ENCODE measurements at regions not wholly inside any gene's neighbourhood (a gene's known extent, or its start where the extent isn't known, plus 50 kb on each side); places are given as distances from the start of the nearest gene placed in this dataset.

DNA sequence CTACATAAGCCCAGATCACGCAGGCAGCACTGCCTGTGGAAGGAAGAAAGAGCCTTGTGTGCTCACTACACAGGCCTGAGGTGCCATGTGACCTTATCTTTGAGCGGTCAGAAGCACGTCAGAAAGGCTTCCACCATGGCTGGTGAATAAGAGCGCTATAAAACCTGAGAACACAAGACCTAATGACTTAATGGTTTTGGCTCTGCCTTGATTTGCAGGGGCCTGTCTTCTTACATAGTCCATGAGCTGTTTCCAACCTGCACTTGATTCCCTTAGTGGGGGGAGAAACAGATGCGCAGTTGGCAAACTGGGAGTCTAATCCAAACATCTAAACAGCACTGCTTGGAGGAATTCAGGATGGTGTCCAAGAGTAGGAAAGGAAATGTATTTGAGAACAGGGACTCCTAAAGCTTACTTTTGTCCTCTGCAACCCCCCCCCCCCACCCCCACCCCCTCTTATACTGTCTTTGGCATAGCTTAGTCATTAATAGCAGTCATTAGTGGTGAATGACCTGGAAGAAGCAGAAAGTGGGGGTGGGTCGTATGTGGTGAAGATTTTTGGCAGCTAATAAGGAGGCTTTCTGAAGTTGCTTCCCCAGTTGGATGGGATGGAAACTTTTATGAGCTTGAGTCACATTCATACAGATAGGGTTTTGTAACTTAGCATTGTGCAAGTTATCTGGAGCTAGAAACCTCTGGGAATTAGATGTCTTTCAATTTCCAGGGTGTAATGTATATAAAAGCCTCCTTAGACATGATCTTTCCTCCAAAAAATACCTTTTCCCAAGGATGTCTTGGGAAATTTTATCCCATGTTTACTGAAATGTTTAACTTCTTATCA lies 454.1 kb downstream of the MEIS1 start:
- no peak for DNase-seq

GRCh38 chr2:66889632-66889882 lies 454.6 kb downstream of the MEIS1 start:
- no peak for DNase-seq

- no peak for DNase-seq
These were observed 455.3 kb downstream of the MEIS1 start for GRCh38 chr2:66890166-66890742.

DNA sequence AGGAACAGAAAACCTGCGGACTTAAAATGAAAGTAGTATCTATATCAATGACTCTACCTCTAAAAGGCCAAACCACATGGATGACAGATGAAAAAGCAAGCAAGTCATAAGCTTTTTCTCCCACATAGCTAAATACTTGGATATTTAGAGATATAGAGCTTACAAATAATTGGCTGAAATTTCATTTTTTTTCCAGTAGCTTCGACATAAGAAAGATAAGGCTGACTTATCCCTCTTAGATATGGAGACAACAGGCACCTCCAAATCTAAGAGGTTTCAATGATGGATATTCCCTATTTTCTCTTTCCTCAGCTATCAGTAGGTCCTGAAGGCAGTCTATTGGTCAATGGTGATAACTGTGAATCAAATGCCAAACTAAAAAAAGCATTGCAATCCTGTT lies 460.3 kb downstream of the MEIS1 start:
- DNase-seq, result no peak

- no peak for DNase-seq
These were observed 461.2 kb downstream of the MEIS1 start for GRCh38 chr2:66896131-66896530.

DNA sequence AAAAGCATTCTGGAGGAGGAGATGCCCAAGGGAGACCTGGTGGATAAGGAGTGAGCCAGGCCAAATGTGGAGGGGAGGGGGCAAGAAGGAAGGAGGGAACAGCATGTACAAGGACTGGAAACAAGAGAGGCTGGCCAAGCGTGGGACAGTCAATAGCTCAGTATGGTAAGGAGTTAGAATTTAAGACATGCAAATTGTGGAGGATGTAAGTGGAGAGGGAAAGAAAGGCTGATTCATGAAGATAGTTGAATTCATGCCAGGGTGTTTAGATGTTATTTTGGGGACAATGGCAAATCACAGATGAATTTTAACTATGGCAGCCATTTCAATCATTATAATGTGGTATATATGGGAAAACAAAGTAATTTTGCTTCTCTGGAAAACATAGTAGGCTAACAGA lies 462.3 kb downstream of the MEIS1 start:
- DNase-seq, result peak in 1 of 56 donors; percentile 0

DNA sequence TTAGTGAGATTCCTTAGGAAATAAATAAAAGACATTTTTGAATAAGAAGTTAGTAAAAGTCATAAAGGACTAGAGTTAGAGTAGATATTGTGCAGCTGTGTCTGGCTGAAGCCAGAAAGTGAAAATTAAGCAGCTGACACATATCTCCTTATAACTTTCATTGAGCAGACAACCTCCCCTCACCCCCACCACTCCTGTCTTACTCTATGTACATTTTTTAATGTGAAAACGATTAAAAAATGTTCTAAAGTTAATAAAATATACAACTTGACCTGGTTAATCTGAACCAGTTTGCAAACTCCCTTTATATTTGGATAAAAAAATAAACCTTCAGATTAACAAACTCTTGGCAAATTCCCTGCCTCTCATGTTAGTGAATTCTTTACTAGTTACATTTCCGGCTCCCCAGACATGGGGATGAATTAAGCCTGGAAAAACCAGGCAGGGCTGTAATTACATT lies 462.8 kb downstream of the MEIS1 start:
- DNase-seq, result no peak

DNA sequence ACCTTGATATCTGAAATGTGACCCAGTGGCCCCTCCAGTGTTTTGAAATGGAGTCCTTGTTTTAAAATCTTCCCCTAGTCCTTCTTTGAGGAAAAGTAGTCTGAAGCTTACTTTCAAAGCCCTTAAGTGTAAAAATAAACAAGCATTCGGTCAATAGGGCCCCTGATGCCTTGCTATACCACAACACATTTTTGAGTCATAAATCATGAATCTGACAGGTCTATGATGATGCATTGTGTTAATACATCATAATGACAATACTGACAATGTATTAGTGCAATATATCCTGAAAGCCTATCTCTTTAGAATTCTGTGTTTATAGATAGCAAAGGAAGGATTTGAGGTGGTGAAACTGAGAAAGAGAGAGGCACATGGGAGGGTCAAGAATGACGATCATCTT lies 464.2 kb downstream of the MEIS1 start:
- DNase-seq, result no peak

DNA sequence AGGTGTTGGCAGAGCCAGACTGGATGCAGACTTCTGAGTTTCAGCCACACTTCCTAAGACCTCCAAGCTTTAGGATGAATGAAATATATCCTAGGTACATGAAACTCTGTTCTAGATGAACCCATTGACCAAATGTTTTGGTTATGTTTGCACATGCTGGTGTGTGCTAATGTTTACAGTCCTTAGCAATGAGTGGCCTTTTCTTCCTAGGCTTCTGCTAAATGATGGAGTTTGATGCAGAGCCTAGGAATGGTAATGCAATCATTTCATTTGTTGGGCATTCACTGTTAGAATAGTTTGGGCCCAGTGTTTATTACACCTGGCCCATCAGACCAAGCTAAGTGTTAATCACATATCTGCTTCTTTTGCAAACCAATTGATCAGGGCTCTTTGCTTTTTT lies 464.7 kb downstream of the MEIS1 start:
- no peak for DNase-seq

- DNase-seq, result no peak
These were observed 466.4 kb downstream of the MEIS1 start for GRCh38 chr2:66901344-66901743.

GRCh38 chr2:66903183-66903582 lies 468.3 kb downstream of the MEIS1 start:
- DNase-seq, result no peak

- no peak for DNase-seq
These were observed 469.0 kb downstream of the MEIS1 start for GRCh38 chr2:66903745-66904465.

- no peak for DNase-seq
These were observed 480.3 kb downstream of the MEIS1 start for GRCh38 chr2:66915237-66915636.

GRCh38 chr2:66919286-66919685 lies 477.8 kb upstream of the ETAA1 start:
- no peak for DNase-seq

GRCh38 chr2:66920415-66920814 lies 476.7 kb upstream of the ETAA1 start:
- DNase-seq, result no peak

DNA sequence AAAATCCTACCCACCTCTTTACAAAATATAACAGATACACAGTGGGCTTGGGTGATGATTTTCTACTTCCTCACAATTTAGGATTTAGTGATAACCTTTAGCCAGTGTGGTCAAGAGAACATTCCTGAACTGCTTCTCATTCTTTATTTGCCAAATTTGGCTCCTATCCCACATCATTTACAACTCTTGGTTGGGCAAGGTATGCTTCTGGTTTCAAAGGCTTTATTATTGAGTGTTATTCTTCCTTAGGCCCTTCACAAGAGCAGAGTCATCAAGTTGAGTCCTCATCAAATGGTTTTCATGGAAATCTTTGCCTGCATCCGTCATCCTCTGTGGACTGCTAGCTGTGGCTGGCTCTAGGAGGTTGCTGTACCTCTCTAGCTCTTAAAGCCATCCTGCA lies 472.0 kb upstream of the ETAA1 start:
- DNase-seq, result no peak

- no peak for DNase-seq
These were observed 470.5 kb upstream of the ETAA1 start for GRCh38 chr2:66926594-66927112.

GRCh38 chr2:66929632-66930338 lies 467.3 kb upstream of the ETAA1 start:
- peak in 1 of 56 donors; percentile 0 for DNase-seq

- DNase-seq, result no peak
These were observed 466.6 kb upstream of the ETAA1 start for GRCh38 chr2:66930339-66931220.

- no peak for DNase-seq
These were observed 458.6 kb upstream of the ETAA1 start for GRCh38 chr2:66938471-66938967.

DNA sequence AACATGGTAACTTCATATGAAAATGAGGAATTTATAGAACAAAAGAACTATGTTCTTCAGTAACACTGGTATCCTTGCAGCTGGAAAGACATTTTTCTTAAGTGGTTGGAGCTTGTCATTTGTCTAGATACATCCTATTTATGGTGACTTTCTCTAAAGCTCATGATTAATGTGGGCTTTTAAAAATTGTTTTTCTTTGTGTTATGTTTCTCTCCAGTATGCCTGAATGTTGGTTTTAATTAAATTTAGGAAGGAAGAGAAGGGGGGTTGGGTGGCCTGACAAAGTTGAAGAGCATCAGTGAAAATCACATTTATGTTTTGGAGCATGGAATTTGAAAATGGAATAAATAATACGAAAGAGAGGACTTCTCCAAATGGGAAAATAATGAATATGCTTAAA lies 457.1 kb upstream of the ETAA1 start:
- no peak for DNase-seq

All from amygdala (tissue), 56 donors.